ENCODE measurements at regions not wholly inside any gene's neighbourhood (a gene's known extent, or its start where the extent isn't known, plus 50 kb on each side); places are given as distances from the start of the nearest gene placed in this dataset.
"Not testable (repeated sequence)": the region's sequence is repeated elsewhere in the genome, so short reads cannot be mapped to it uniquely, and the experiment has no call there.

GRCh38 chr6:50318536-50318935 lies 268.8 kb upstream of the DEFB112 start:
- Mint-ChIP-seq H3K4me1 (no peaks in the 10 kb centered on the region), H3K4me3 (no peak overlapping the region), H3K27ac (no peak overlapping the region), H3K9me3 (no peaks in the 10 kb centered on the region), H3K27me3 (no peaks in the 10 kb centered on the region), H3K36me3 (ENCODE audit: low read depth) (no peaks in the 10 kb centered on the region)
- CTCF ChIA-PET: no interaction called here
- DNase-seq: no peak
- POLR2A ChIA-PET: no interaction called here

GRCh38 chr6:50330347-50330746 lies 280.6 kb upstream of the DEFB112 start:
- ChIA-PET POLR2A (no interaction called here), CTCF (no interaction called here)
- peaks cover 13% of the 10 kb centered on the region for H3K9me3 Mint-ChIP-seq

GRCh38 chr6:50330963-50331362 lies 281.2 kb upstream of the DEFB112 start:
- ChIA-PET POLR2A (no interaction called here), CTCF (no interaction called here)
- H3K4me1 Mint-ChIP-seq: no peaks in the 10 kb centered on the region
- peaks cover 8% of the 10 kb centered on the region for H3K9me3 Mint-ChIP-seq
- no peak overlapping the region for H3K27ac Mint-ChIP-seq
- H3K4me3 Mint-ChIP-seq: no peak overlapping the region
- no peaks in the 10 kb centered on the region for H3K27me3 Mint-ChIP-seq
- H3K36me3 Mint-ChIP-seq (ENCODE audit: low read depth): no peaks in the 10 kb centered on the region
- DNase-seq: no peak

More at GRCh38 chr6:50330347-50330746, 280.6 kb upstream of the DEFB112 start:
- Mint-ChIP-seq H3K4me1 (no peaks in the 10 kb centered on the region), H3K4me3 (no peak overlapping the region), H3K36me3 (ENCODE audit: low read depth) (no peaks in the 10 kb centered on the region), H3K27me3 (no peaks in the 10 kb centered on the region), H3K27ac (no peak overlapping the region)
- DNase-seq: no peak

- ChIA-PET POLR2A (no interaction called here), CTCF (no interaction called here)
- Mint-ChIP-seq H3K4me1 (no peaks in the 10 kb centered on the region), H3K4me3 (no peak overlapping the region), H3K36me3 (ENCODE audit: low read depth) (no peaks in the 10 kb centered on the region), H3K27ac (no peak overlapping the region), H3K27me3 (no peaks in the 10 kb centered on the region), H3K9me3 (peaks cover 6% of the 10 kb centered on the region)
- DNase-seq: no peak
These were observed 284.0 kb upstream of the DEFB112 start for GRCh38 chr6:50333696-50334095.

- no peak for DNase-seq
- ChIA-PET POLR2A (no interaction called here), CTCF (no interaction called here)
- Mint-ChIP-seq H3K27ac (no peak overlapping the region), H3K9me3 (peaks cover 8% of the 10 kb centered on the region), H3K4me3 (no peak overlapping the region), H3K36me3 (ENCODE audit: low read depth) (no peaks in the 10 kb centered on the region), H3K4me1 (no peaks in the 10 kb centered on the region), H3K27me3 (no peaks in the 10 kb centered on the region)
These were observed 287.9 kb upstream of the DEFB112 start for GRCh38 chr6:50337532-50338122.

- H3K9me3 Mint-ChIP-seq: peaks cover 11% of the 10 kb centered on the region
These were observed 303.9 kb upstream of the DEFB112 start for GRCh38 chr6:50353603-50354002.

GRCh38 chr6:50358113-50358512 lies 308.4 kb upstream of the DEFB112 start:
- Mint-ChIP-seq H3K4me1 (no peaks in the 10 kb centered on the region), H3K36me3 (ENCODE audit: low read depth) (no peaks in the 10 kb centered on the region), H3K27ac (no peak overlapping the region), H3K27me3 (no peaks in the 10 kb centered on the region), H3K9me3 (peaks cover 14% of the 10 kb centered on the region), H3K4me3 (no peak overlapping the region)
- DNase-seq: no peak
- ChIA-PET POLR2A (no interaction called here), CTCF (no interaction called here)

More at GRCh38 chr6:50353603-50354002, 303.9 kb upstream of the DEFB112 start:
- Mint-ChIP-seq H3K36me3 (ENCODE audit: low read depth) (no peaks in the 10 kb centered on the region), H3K27me3 (no peaks in the 10 kb centered on the region), H3K4me3 (no peak overlapping the region), H3K4me1 (no peaks in the 10 kb centered on the region), H3K27ac (no peak overlapping the region)
- no peak for DNase-seq
- CTCF ChIA-PET: no interaction called here
- POLR2A ChIA-PET: no interaction called here

GRCh38 chr6:50361641-50362331 lies 312.1 kb upstream of the DEFB112 start:
- no peaks in the 10 kb centered on the region for H3K36me3 Mint-ChIP-seq (ENCODE audit: low read depth)
- ChIA-PET POLR2A (no interaction called here), CTCF (no interaction called here)
- DNase-seq: no peak
- no peak overlapping the region for H3K27ac Mint-ChIP-seq
- H3K4me1 Mint-ChIP-seq: no peaks in the 10 kb centered on the region
- H3K4me3 Mint-ChIP-seq: no peak overlapping the region
- no peaks in the 10 kb centered on the region for H3K27me3 Mint-ChIP-seq
- H3K9me3 Mint-ChIP-seq: peaks cover 12% of the 10 kb centered on the region

GRCh38 chr6:50362706-50363105 lies 313.0 kb upstream of the DEFB112 start:
- POLR2A ChIA-PET: no interaction called here
- CTCF ChIA-PET: no interaction called here
- no peak for DNase-seq
- H3K27ac Mint-ChIP-seq: no peak overlapping the region
- no peak overlapping the region for H3K4me3 Mint-ChIP-seq
- H3K9me3 Mint-ChIP-seq: peaks cover 11% of the 10 kb centered on the region
- no peaks in the 10 kb centered on the region for H3K4me1 Mint-ChIP-seq
- no peaks in the 10 kb centered on the region for H3K36me3 Mint-ChIP-seq (ENCODE audit: low read depth)
- no peaks in the 10 kb centered on the region for H3K27me3 Mint-ChIP-seq

GRCh38 chr6:50369996-50370395 lies 320.3 kb upstream of the DEFB112 start:
- DNase-seq: no peak
- no peak overlapping the region for H3K27ac Mint-ChIP-seq
- CTCF ChIA-PET: no interaction called here

GRCh38 chr6:50380406-50381098 lies 330.8 kb upstream of the DEFB112 start:
- DNase-seq: no peak
- Mint-ChIP-seq H3K36me3 (ENCODE audit: low read depth) (no peaks in the 10 kb centered on the region), H3K27me3 (no peaks in the 10 kb centered on the region), H3K27ac (no peak overlapping the region), H3K4me3 (no peak overlapping the region), H3K4me1 (no peaks in the 10 kb centered on the region), H3K9me3 (peaks cover 6% of the 10 kb centered on the region)
- ChIA-PET POLR2A (no interaction called here), CTCF (no interaction called here)

More at GRCh38 chr6:50369996-50370395, 320.3 kb upstream of the DEFB112 start:
- Mint-ChIP-seq H3K36me3 (ENCODE audit: low read depth) (no peaks in the 10 kb centered on the region), H3K4me1 (no peaks in the 10 kb centered on the region), H3K9me3 (no peaks in the 10 kb centered on the region), H3K27me3 (no peaks in the 10 kb centered on the region), H3K4me3 (no peak overlapping the region)
- POLR2A ChIA-PET: no interaction called here

- CTCF ChIA-PET: no interaction called here
- no peak for DNase-seq
- Mint-ChIP-seq H3K4me3 (no peak overlapping the region), H3K36me3 (ENCODE audit: low read depth) (no peaks in the 10 kb centered on the region), H3K9me3 (peaks cover 6% of the 10 kb centered on the region), H3K4me1 (no peaks in the 10 kb centered on the region), H3K27ac (no peak overlapping the region), H3K27me3 (no peaks in the 10 kb centered on the region)
- POLR2A ChIA-PET: no interaction called here
These were observed 331.3 kb upstream of the DEFB112 start for GRCh38 chr6:50381099-50381415.

- no peak overlapping the region for H3K27ac Mint-ChIP-seq
- ChIA-PET POLR2A (no interaction called here), CTCF (no interaction called here)
These were observed 322.9 kb upstream of the TFAP2D start for GRCh38 chr6:50390416-50390815.

GRCh38 chr6:50394139-50394538 lies 319.2 kb upstream of the TFAP2D start:
- H3K9me3 Mint-ChIP-seq; POLR2A ChIA-PET; H3K4me3 Mint-ChIP-seq; H3K27ac Mint-ChIP-seq; CTCF ChIA-PET; DNase-seq; H3K27me3 Mint-ChIP-seq; H3K36me3 Mint-ChIP-seq (ENCODE audit: low read depth); H3K4me1 Mint-ChIP-seq: not testable (repeated sequence)

More at GRCh38 chr6:50390416-50390815, 322.9 kb upstream of the TFAP2D start:
- Mint-ChIP-seq H3K27me3 (no peaks in the 10 kb centered on the region), H3K4me3 (no peak overlapping the region), H3K36me3 (ENCODE audit: low read depth) (no peaks in the 10 kb centered on the region), H3K4me1 (no peaks in the 10 kb centered on the region), H3K9me3 (peaks cover under 1% of the 10 kb centered on the region)
- no peak for DNase-seq

Data from activated CD4-positive, alpha-beta T cell treated with anti-CD3 and anti-CD28 coated beads, Interleukin-2, amount 10 ng/mL, durations not matched to agents 7 days and 5 days (primary cell).